ENCODE measurements at regions not wholly inside any gene's neighbourhood (a gene's known extent, or its start where the extent isn't known, plus 50 kb on each side); places are given as distances from the start of the nearest gene placed in this dataset.

DNA sequence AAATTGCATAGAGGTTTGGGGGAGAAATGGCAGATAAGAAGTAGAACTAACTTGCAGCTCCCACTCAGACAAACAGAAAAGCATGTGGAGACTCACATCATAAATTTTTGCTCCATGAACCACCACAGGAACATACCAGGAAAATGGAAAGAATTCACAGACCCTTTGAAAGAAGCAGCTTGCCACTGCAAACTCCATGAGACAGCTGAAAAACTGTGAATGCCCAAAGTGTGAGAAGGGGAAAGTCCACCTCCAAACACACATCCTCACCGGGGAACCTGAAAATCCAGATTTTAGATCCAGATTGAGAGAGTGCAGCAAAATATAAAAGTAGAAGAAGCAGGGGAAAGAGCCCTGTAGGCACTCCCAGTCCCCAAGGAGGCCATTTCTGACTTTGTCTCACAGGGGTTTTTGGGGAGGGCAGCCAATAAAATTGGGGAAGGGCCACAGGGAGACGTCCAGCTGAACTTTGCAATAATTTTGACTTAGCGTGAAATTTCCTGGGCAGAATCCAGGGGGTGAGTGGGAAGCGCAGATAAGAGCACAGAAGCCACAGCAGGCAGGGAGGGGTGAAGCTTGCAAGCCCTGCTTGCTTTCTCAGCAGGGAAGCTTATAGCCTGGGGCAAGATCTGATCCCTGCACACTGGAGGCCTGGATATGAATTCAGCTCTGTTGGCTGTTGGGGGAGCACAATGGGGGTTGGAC, 183.4 kb upstream of the UBE2E2 start:
- TF ChIP-seq TRIM28 (IDR thresholded peaks at IDR 0.05) = no peak
- TF ChIP-seq, protein P1, sequence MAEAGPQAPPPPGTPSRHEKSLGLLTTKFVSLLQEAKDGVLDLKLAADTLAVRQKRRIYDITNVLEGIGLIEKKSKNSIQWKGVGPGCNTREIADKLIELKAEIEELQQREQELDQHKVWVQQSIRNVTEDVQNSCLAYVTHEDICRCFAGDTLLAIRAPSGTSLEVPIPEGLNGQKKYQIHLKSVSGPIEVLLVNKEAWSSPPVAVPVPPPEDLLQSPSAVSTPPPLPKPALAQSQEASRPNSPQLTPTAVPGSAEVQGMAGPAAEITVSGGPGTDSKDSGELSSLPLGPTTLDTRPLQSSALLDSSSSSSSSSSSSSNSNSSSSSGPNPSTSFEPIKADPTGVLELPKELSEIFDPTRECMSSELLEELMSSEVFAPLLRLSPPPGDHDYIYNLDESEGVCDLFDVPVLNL (CRISPR knock-in tag; IDR thresholded peaks at IDR 0.05; ENCODE audit: low read depth) = no peak
- no peak for TF ChIP-seq SREBF1 (IDR thresholded peaks at IDR 0.05; ENCODE audit: borderline replicate concordance, low read depth, low read length)
- no peak for TF ChIP-seq CHD2 (IDR thresholded peaks at IDR 0.05; ENCODE audit: low read depth, low read length)
- TF ChIP-seq CREB1 (IDR thresholded peaks at IDR 0.05) = no peak
- TF ChIP-seq CREB1 (CRISPR knock-in tag; IDR thresholded peaks at IDR 0.05) = no peak
